NCI-H748 treated with DMSO at 0.1 percent for 48 hours (cell line): ENCODE measurements at regions not wholly inside any gene's neighbourhood (a gene's known extent, or its start where the extent isn't known, plus 50 kb on each side); places are given as distances from the start of the nearest gene placed in this dataset.

Experiments
- DNase-seq: peaks from one replicate; lab custom pipeline; 2025; lab: John Stamatoyannopoulos, UW

DNA sequence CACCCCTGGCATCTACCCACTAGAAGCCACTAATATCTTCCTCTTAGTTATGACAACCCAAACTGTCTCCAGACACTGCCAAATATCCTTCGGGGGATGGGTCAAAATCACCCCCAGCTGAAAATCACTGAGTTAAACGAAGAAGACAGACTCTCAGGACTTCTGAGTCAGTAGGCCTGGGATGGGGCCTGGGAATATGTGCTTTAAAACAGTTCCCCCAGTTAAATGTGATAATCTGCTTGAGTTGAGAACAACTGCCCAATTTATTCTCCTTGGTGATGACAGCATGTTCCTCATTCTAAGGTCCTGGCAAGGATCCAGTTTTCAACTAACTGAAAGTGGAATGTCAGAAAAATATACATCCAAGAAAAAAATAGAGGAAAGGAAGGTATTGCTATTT is 52.4 kb downstream of the CBLL2 start:
- no peak for DNase-seq

DNA sequence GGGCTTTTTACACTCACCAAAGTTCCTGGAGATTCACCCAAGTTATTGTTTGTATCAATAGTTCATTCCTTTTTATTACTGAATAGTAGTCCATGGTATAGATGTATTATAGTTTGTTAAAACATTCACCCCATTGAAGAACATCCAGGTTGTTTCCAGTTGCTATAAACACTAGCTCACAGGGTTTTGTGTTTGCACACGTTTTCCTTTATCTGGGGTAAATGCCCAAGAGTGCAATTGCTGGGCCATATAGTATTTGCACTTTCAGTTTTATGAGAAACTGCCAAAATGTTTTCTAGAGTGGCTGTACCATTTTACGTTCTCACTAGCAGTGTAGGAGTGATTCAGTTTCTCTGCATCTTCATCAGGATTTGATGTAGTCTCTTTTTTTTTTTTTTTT is 57.1 kb downstream of the CBLL2 start:
- no peak for DNase-seq

DNA sequence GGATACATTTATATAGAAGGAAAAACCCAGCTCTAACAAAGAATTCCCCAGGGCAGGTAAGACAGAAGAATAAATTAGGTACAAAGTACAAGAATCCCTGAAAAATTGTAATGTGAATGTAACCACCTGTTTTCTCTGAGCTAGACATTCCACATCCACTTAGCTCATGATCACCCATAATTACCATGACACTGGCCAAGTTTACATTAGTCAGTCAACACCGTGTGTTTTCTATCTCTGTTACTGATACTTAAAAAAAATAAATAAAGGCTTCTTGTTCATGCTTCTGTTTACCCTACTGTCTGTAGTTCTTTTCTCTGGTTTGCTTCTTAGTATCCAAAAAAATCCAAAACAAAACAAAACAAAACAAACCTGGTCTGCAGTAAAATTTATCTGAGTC is 66.0 kb downstream of the CBLL2 start:
- peak; percentile 33 for DNase-seq

DNA sequence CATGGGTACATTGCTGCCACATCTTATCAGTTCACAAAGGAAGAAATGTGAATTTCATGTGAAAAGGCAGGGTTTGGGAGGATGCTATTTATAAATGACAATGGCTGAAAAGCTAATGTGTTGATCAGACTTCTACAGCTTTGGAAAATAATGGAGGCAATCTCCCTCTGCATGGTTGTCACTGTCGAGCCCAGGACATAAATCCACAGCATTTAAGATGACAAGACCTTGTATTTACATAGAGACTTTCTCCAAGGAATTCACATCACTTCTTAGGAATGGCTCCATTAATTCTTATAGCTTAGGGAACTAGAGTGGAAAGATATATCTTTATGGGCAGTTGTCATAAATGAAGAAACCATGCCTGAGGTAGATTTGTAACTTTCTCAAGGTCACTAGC is 66.7 kb downstream of the CBLL2 start:
- DNase-seq: no peak

DNA sequence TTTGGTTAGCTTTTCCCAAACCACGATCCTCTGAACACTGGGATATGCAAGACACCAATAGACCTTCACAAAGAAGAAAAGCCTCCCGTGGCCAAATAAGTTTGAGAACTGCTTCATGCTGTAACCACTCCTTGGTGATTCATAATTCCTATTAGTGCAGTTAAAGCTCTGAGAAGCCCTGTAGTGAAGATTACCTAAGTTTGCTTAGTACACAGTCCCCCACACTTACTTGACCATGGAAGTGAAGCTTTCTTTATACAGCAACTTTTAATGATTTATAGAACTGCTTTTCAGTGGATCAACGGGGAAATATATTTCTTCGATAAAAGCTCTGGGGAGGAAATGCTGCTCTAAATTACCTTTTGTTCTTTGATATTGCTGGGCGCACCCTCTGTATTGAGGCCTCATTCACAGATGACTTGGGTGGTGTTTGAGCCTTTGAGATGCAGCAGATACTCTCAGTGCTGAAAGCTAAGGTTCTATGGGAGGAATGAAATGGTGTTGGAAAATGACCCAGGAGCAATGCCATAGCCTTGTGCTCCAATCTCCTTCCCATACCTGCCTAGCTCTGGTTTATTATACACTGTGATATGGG is 67.4 kb downstream of the CBLL2 start:
- DNase-seq: no peak

DNA sequence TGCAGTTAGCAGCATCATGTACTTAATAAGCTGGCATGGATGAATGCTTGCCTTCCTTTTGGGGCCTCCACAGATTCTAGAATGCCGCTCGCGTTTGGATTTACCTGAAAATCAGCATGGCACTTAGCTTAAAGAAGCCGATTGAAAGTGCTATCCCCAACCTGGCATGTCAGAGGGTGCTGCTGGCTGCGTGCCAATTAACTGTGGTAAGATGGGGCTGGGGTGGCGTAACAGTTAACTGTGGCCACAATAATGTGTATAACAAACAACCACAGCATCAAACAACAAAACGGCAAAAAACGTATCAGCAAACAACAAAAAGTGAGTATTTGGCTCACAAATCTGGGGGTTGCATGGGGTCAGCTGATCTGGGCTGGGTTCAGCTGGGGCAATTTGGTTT is 70.5 kb downstream of the CBLL2 start:
- DNase-seq: no peak

DNA sequence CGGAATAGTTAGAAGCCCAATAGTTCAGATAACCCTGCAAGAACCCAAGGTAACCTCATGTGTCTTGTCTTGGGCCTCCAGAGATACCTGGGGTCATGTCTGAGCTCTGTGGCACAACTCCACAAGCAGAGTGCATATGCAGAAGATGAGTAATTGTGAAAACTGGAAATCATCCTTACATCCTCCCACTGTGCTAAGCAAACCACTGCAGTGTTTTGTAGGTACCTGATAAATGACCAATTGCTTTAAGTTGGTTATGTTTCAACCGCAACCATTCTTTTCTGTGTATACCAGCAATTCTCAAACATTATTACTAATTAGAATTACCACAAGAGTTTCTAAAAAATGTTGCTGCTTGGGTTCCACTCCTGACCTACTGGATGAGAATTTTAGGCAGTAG is 73.2 kb downstream of the CBLL2 start:
- DNase-seq: no peak

DNA sequence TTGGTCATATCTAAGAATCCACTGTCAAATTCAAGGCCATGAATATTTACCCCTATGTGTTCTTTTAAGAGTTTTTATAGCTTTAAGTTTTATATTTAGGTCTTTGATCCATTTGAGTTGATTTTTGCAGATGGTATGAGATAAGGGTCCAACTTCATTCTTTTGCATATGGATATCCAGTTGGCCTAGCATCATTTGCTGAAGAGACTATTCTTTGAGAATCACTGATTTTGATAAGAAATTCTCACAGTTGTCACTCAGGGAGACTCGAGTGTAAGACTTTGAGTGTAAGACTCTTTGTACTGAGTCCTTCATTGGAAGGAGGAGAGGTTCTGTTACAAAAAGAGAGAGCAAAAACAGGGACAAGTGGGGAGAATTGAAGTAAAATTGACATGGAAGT is 74.8 kb downstream of the CBLL2 start:
- DNase-seq: no peak

DNA sequence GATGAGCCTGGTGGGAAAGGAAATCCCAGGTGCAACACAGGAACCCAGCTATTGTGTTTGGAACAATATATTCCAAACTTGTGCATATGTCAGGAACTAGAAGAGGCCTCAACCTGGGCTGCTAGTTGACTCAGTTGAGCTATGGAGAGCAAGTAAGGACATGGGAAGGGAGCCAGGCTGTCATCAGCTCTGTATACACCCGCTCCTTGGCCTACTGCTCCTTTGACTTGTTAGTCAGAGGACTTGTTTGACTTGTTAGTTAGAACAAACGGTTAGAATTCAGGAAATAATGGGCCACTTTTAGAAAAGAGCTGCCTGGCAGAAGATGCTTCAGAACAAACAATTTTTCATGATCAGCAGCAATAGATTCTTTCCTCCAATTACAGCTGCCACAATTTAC is 76.4 kb downstream of the CBLL2 start:
- no peak for DNase-seq

DNA sequence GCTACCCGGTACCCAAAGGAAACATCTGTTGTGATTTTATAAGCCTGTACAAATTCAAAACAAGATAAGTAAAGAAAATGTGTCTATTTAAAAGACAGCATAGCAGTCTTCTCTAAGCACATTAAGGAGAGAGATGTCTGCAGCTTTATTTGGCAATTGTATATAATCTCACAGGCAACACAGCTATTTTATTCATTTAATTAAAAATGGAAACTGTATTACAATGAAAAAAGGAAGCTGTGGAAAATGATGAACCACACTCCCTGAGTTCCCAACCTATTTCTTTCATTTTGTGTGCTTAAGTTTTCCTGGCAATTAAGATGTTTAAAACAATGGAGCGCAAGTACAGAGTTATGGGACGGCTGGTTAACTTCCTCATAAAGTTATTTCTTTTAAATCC is 78.4 kb downstream of the CBLL2 start:
- no peak for DNase-seq

DNA sequence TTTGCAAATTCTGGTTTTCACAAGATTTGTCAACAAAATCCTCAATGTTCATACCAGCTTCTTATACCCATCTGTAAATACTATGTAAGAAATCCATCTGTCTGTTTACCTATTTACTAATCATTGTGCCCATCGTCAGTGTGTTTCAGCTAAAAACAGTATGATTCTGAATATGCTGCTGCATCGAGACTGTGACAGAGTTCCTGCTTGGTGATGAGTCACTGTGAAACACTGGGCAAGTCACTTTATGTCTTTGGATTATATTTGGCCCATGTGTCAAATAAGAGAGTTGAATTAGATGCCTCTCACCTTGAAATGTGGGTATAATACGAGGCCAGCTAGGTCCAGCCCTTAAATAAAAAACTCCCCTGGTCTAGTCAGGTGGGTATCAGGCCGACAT is 79.3 kb downstream of the CBLL2 start:
- no peak for DNase-seq

DNA sequence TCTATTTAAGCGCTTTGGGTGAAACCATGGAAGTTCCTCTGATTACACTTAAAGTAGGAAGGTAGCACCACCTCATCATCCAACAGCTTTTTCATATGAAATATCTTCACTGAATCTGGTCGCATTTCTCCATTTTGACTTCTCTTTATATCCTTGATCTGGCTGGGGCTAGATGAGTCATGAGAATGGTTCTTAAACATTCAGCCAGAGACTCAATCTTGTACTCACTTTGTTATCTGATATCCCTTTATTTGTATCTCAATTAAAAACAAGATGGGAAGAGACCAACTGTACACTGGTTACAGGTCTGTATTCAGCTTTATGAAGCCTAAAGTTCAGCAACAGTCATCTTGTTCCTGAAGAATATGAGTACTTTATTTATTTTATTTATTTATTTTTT is 84.9 kb downstream of the CBLL2 start:
- DNase-seq: no peak

DNA sequence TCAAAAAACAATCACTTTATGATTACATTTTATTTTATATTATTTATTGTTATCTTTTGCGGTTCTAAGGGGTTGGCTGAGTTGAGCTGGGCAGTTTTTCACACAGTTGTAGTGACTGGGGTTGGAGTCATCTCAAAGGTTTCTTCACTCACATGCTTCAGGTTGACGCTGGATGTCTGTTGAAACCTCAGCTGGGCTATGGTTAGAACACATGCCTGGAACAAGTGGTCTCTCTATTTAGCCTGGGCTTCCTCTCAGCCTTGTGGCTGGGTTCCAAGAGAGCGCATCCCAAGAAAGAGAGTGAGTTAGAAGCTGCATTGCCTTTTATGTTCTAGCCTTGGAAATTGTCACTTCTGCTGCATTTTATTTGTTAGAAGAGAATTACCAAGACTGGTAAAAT is 87.4 kb downstream of the CBLL2 start:
- DNase-seq: no peak

DNA sequence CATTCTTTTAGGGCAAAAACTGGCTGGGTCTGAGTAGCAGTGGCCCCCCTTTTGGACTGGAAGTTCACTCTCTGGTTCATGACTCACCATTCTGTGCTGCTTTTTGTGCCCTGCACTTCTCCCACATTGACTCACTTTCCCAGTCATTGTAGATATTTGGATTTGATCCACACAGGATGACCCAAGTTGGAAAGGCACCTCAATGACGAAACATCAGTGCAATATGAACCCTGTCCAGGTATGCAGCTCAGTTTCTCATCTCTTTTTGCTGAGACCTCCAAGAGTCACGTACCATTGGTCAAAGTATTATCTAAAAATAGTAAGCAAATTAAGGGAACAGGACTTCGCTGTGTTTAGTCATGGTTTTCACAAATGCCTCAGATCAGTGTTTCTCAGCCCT is 92.7 kb downstream of the CBLL2 start:
- DNase-seq: no peak

DNA sequence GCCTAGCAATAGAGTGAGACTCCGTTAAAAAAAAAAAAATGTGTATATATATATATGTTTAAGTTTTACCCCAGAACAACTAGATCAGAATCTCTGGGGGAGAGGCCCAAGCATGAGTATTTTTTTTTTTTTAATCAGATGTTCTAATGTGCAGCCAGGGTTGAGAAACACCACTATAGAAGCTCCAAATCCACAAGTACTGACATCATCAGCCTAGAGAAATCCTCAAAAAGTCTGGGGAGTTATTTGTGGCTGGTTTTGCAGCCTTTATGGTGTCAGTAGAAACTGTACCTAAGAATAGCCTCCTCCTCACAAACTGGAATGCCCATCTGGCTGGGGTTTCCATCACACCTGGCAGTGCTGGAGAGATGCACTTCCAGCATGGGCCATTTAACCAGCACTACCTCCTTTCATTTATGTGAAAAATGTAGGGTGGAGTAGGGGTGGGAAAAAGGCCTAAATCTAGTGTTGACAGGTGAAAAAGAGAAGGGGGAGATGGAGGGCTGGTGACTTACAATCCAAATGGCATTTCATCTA is 93.5 kb downstream of the CBLL2 start:
- no peak for DNase-seq

DNA sequence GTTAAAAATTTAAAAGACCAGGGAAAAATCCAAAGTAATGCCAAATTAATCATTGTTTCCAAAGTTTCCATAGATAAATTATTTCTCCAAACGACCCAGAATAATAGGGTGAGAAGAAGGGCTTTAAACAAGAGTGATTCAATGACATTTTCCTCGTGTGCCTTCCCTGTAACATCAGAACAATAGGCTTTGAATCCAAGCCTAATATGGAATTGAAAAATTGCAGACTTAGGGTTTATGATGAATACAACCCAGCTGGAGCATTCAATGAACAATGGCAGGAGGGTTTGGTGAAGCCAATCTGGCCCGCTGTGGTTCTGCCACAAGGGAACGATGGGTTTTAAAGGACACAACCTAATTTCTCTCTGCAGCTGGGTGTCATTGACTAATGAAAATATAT is 94.2 kb downstream of the CBLL2 start:
- DNase-seq: no peak

DNA sequence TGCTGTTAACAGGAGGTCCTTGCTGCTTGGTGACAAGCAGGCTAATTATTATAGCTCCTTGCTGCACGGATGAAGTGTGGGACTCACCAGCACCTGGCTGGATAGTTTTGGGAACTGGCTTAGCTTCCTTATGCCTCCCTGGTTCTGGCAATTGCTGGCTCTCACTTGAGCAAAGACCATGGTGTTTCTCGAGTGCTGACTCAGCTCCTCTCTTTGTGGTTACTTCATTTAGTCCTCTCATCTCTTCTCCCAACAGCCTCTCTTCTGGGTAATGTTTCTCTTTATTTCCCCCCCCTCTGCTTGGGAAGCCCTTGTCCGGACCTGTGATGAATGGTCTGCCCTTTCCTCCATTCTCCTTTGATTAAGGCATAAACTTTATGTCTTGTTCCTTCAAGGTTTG is 100.4 kb downstream of the CBLL2 start:
- no peak for DNase-seq

DNA sequence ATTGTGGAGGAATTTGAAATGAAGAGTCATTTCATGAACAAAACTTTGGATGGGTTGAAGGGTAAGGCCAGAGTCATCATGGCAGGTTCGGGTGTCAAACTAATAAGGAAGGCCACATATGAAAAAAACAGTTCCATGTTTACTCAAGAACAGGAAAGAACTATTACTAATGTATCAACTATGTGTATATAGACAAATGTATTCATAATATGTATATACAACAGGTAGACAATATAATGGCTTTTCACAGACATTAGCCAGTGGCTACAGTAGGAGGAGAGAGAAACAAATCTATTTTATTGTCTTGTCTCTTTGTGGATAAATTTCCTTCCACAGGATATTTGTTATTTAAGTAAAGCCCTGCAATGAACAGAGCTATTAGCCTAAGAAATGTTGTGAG is 101.1 kb downstream of the CBLL2 start:
- DNase-seq: no peak

DNA sequence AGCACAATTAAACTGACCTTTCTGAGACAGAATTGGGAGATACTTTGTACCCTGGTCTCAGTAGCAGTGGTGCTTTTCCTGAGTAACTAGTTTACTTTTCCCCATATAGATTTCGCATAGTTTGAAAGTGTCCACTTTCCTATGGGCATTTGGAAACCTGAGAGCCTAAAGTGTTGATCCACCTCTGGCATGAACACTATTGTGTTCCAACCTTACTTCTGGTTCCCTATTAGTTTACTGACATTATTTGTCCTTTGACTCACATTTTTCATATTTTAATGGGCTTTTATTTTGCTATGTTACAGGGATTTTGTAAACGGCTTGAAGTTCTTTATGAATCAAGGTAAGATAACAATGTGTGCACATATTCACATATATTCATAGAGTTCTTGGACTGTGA is 103.7 kb downstream of the CBLL2 start:
- no peak for DNase-seq

DNA sequence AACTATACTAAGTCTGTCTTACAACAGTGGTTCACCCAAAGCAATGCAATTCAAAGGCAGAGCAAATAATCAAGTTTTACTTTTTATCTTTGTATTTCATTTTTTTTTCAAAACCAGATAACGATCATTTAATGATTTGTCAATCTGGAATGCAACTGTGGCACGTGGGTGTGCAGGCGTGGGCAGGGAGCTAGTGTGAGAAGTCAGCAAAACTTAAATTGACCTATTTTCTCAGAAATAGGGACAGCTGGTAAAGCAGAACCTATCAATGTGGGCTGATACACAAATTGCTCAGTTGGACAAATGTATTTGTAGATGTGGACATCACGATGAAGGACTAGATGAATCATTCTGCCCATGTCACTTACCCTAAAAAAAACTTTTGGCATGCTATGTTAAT is 105.6 kb downstream of the CBLL2 start:
- no peak for DNase-seq

DNA sequence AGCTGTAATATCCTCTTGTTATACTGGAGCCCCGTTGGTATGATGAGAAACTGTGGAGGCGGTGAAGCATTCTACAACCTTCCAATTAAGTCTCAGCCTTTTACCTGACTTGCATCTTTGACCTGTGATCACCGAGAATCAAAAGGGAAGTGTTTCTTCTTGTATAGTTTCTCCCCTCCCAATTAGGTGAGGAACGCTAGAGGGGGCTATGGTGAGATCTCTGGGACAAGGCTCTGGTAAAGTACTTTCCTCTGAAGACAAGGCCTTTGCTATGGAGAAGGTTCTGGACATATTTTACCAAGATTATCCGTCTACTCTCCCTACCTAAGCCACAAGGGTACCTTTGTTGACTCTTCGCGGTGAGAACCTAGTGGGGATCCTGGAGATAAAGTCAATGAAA is 111.3 kb downstream of the CBLL2 start:
- DNase-seq: no peak

DNA sequence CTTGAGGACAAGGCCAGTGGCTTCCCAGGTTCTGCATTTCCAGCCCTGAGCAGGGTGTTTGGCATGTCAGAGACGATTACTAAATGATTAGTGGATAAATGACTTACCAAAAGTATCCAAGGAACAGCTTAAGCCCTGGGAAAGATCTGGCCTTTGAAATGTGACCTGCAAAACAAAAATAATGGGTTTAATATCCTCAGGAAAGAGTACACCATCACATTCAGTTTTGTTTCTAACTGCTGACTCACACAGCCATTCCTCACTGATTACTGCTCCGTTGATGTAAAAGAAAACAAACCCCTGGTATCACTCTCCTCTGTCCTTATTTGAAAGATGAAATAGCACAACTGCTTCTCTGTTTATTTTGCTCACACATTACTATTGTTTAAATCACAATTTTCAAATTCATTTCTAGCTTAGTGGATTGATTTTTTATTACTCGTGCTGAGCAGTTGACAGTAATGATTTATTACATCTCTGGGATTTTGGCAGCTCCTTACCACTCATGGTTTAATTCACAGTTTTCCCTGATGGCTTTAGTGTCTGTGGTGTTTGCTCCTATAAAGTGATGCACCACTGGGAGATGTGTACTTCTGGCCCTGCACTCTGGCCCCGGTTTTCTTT is 117.0 kb downstream of the CBLL2 start:
- peak; percentile 88 for DNase-seq

DNA sequence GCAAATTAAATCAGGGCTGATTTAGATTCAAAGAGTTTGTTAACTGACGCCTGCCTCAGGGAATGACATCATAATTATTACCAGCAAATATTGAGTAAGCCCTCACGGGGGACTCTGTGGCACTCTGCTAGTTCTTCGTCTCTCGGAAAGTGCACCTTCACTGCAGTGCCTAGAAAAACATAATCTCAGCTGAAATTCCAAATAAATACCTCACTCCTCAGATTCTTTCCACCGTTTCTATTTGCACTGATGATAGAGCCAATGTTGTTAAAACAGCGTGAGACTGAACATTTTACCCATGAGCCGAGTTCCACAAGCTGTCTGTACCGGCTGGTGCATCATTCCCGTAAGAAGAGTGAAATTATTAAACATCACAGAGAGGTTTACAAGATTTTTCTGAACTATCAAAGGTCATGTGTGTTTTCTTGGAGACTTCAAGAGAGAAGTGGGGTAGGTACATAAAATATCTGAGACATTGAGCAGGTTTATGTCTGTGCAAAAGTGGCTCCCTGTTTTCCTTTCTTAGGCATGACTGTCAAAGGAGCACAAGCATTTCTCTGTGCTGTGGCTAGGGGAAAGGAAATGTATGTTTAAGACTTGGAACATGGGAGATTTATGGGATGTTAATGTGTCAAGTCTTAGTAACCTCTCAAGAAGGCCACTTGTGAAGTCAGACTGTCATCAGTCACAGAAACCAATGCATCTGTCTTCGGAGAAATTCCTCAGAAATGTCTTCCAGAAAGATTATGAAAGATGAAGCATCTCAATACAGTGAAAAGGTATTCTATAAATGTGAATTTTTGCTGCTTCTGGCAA is 119.6 kb downstream of the CBLL2 start:
- DNase-seq: no peak
